CD4-positive, alpha-beta T cell treated with Interleukin-1 beta for 1 hour (primary cell): ENCODE measurements at regions not wholly inside any gene's neighbourhood (a gene's known extent, or its start where the extent isn't known, plus 50 kb on each side); places are given as distances from the start of the nearest gene placed in this dataset.
"Not testable (repeated sequence)": the region's sequence is repeated elsewhere in the genome, so short reads cannot be mapped to it uniquely, and the experiment has no call there.

Source experiments
- DNase-seq, 2 donors: peaks; one replicate each; pipeline ENCODE4 v3.0.0-alpha.2; 2020 to 2022

- no peak for DNase-seq
Observed at GRCh38 chr1:195738966-195739650, 869.1 kb downstream of the KCNT2 start.

GRCh38 chr1:195735140-195735539 lies 873.1 kb downstream of the KCNT2 start:
- DNase-seq: no peak

GRCh38 chr1:195733826-195734225 lies 874.4 kb downstream of the KCNT2 start:
- no peak for DNase-seq

- DNase-seq: no peak
Observed at GRCh38 chr1:195733408-195733807, 874.8 kb downstream of the KCNT2 start.

- DNase-seq: no peak
Observed at GRCh38 chr1:195731385-195731784, 876.9 kb downstream of the KCNT2 start.

GRCh38 chr1:195723796-195724194 lies 884.4 kb downstream of the KCNT2 start:
- DNase-seq: no peak

- DNase-seq: not testable (repeated sequence)
Observed at GRCh38 chr1:195722852-195723795, 885.1 kb downstream of the KCNT2 start.

- not testable (repeated sequence) for DNase-seq
Observed at GRCh38 chr1:195722146-195722545, 886.1 kb downstream of the KCNT2 start.

GRCh38 chr1:195721210-195721971 lies 886.8 kb downstream of the KCNT2 start:
- no peak for DNase-seq

- DNase-seq: no peak
Observed at GRCh38 chr1:195717651-195718050, 890.6 kb downstream of the KCNT2 start.

GRCh38 chr1:195715652-195716051 lies 892.6 kb downstream of the KCNT2 start:
- DNase-seq: no peak

GRCh38 chr1:195714248-195714647 lies 894.0 kb downstream of the KCNT2 start:
- no peak for DNase-seq

- DNase-seq: no peak
Observed at GRCh38 chr1:195709821-195710220, 898.4 kb downstream of the KCNT2 start.

- DNase-seq: no peak
Observed at GRCh38 chr1:195704028-195704427, 904.2 kb downstream of the KCNT2 start.

- no peak for DNase-seq
Observed at GRCh38 chr1:195701149-195701548, 907.1 kb downstream of the KCNT2 start.

GRCh38 chr1:195697130-195697529 lies 911.1 kb downstream of the KCNT2 start:
- no peak for DNase-seq

- no peak for DNase-seq
Observed at GRCh38 chr1:195686764-195687163, 921.5 kb downstream of the KCNT2 start.

- no peak for DNase-seq
Observed at GRCh38 chr1:195664628-195665027, 943.6 kb downstream of the KCNT2 start.

- no peak for DNase-seq
Observed at GRCh38 chr1:195663549-195664280, 944.5 kb downstream of the KCNT2 start.

- DNase-seq: no peak
Observed at GRCh38 chr1:195656780-195657179, 951.5 kb downstream of the KCNT2 start.

GRCh38 chr1:195648875-195649274 lies 959.4 kb downstream of the KCNT2 start:
- DNase-seq: not testable (repeated sequence)

GRCh38 chr1:195637539-195637938 lies 970.7 kb downstream of the KCNT2 start:
- DNase-seq: no peak

GRCh38 chr1:195618287-195618686 lies 990.0 kb downstream of the KCNT2 start:
- no peak for DNase-seq
